ENCODE measurements at regions not wholly inside any gene's neighbourhood (a gene's known extent, or its start where the extent isn't known, plus 50 kb on each side); places are given as distances from the start of the nearest gene placed in this dataset.

- no peak for TF ChIP-seq ZNF274 (IDR thresholded peaks at IDR 0.05; ENCODE audit: low read depth, low read length)
- TF ChIP-seq SUZ12 (IDR thresholded peaks at IDR 0.05; ENCODE audit: extremely low read depth, insufficient read depth, insufficient read length), result no peak
These were observed 270.0 kb upstream of the NAV3 start for GRCh38 chr12:77560714-77561113.

All from NT2/D1 (cell line).